A549 (cell line): ENCODE measurements at regions not wholly inside any gene's neighbourhood (a gene's known extent, or its start where the extent isn't known, plus 50 kb on each side); places are given as distances from the start of the nearest gene placed in this dataset.

Source experiments
- ATAC-seq, 2 experiments: fragments of 200-7000 bp in 1 of 2; fragments of >200 bp in 1 of 2; cut with Nextera tagmentation in 1 of 2; cut with Tn5 transposase in 1 of 2; 3 replicates each; pipeline versions ENCODE4 v1.8.0 to v1.9.1; 2018 to 2020; ENCODE audit warnings: mild to moderate bottlenecking in 1 of 2, moderate library complexity in 1 of 2
- CTCF ChIA-PET: fragments of 300-600 bp; sonication (Branson Sonifier 250); formaldehyde crosslinking; extraction: SDS; loops from one replicate; lab custom pipeline; 2021; ENCODE audit warnings: antibody characterized with exemption, inconsistent platforms; lab: Yijun Ruan, JAX
- POLR2A ChIA-PET: fragments of 350-600 bp; formaldehyde crosslinking; extraction: SDS; loops from one replicate; lab custom pipeline; 2021; ENCODE audit warnings: antibody characterized with exemption, inconsistent platforms; lab: Yijun Ruan, JAX
- DNase-seq, 2 experiments: peaks; one replicate each; pipeline versions ENCODE4 v3.0.0 to v3.0.0-alpha.2; 2011 to 2016; ENCODE audit warnings: low read depth in 1 of 2, low spot score in 1 of 2
- FAIRE-seq: peaks from 2 replicates; lab custom pipeline; 2011; peaks lifted over from hg19 to GRCh38; lab: Jason Lieb, UNC
- H3K27ac ChIP-seq, 2 experiments: fragments of >200 bp; sonication (Bioruptor Twin); formaldehyde crosslinking; 3 replicates each; pipeline ENCODE4 v1.5.1; 2016 to 2017
- H3K4me1 ChIP-seq: fragments of >200 bp; sonication (Bioruptor Twin); formaldehyde crosslinking; 3 replicates; pipeline ENCODE4 v1.6.1; 2016
- H3K4me2 ChIP-seq: fragments of >200 bp; sonication (Bioruptor Twin); formaldehyde crosslinking; 3 replicates; pipeline ENCODE4 v1.6.1; 2016
- H3K4me3 ChIP-seq: fragments of >200 bp; sonication (Bioruptor Twin); formaldehyde crosslinking; 3 replicates; pipeline ENCODE4 v1.5.1; 2016
- H3K9me3 ChIP-seq: fragments of >200 bp; sonication (Bioruptor Twin); formaldehyde crosslinking; 3 replicates; pipeline ENCODE4 v1.6.1; 2016
- BCL3 ChIP-seq: fragments of >200 bp; sonication (Bioruptor Twin); formaldehyde crosslinking; IDR thresholded peaks from 3 replicates; pipeline ENCODE4 v1.6.1; 2016
- BHLHE40 ChIP-seq: IDR thresholded peaks from 2 replicates; pipeline ENCODE4 v1.6.1; 2012; ENCODE audit warnings: low read depth, low read length, inconsistent platforms
- CBX2 ChIP-seq: fragments of 200-600 bp; sonication (generic); IDR thresholded peaks from 2 replicates; pipeline ENCODE4 v1.6.1; 2016; ENCODE audit warnings: low read depth, mild to moderate bottlenecking, borderline replicate concordance
- EHMT2 ChIP-seq: fragments of 200-600 bp; sonication (generic); IDR thresholded peaks from 2 replicates; pipeline ENCODE4 v1.6.1; 2016; ENCODE audit warnings: antibody characterized with exemption, low read depth, mild to moderate bottlenecking, moderate library complexity
- FOXS1 ChIP-seq: fragments of 250-450 bp; sonication (Bioruptor Pico); IDR thresholded peaks from 2 replicates; pipeline ENCODE4 v1.5.0; 2020; ENCODE audit warnings: mild to moderate bottlenecking, moderate library complexity
- HEYL ChIP-seq: fragments of 250-450 bp; sonication (Bioruptor Pico); IDR thresholded peaks from 2 replicates; pipeline ENCODE4 v1.8.0; 2021; ENCODE audit warnings: mild to moderate bottlenecking, moderate library complexity
- HOXA7 ChIP-seq: fragments of 250-450 bp; sonication (Bioruptor Pico); IDR thresholded peaks from 2 replicates; pipeline ENCODE4 v1.5.0; 2020; ENCODE audit warnings: mild to moderate bottlenecking, moderate library complexity
- JUNB ChIP-seq: fragments of >200 bp; sonication (Bioruptor Twin); formaldehyde crosslinking; IDR thresholded peaks from 2 replicates; pipeline ENCODE4 v1.6.1; 2016
- NPAS2 ChIP-seq: fragments of 250-450 bp; sonication (Bioruptor Pico); IDR thresholded peaks from 2 replicates; pipeline ENCODE4 v1.8.0; 2022; ENCODE audit warnings: mild to moderate bottlenecking, moderate library complexity, borderline replicate concordance
- PBX3 ChIP-seq: IDR thresholded peaks from 2 replicates; pipeline ENCODE4 v1.6.1; 2012
- POLR2AphosphoS2 ChIP-seq: conservative IDR thresholded peaks from 2 replicates; pipeline ENCODE4 v1.6.1; 2012; ENCODE audit warnings: low read length, improper control_type of control experiment, inconsistent platforms
- RAD21 ChIP-seq, 2 experiments: fragments of >200 bp in 1 of 2; sonication (Bioruptor Twin) in 1 of 2; formaldehyde crosslinking in 1 of 2; IDR thresholded peaks in 1 of 2; conservative IDR thresholded peaks in 1 of 2; 2 replicates in 1 of 2; 3 replicates in 1 of 2; pipeline ENCODE4 v1.6.1; 2012 to 2018; ENCODE audit warnings: inconsistent platforms in 1 of 2
- RCOR1 ChIP-seq: fragments of 150-350 bp; IDR thresholded peaks from 2 replicates; pipeline ENCODE4 v1.6.1; 2014; ENCODE audit warnings: antibody characterized with exemption, low read length, low read depth
- RFX5 ChIP-seq: fragments of 450-650 bp; IDR thresholded peaks from 2 replicates; pipeline ENCODE4 v1.7.1; 2014; ENCODE audit warnings: antibody characterized with exemption, mild to moderate bottlenecking, moderate library complexity
- ZFP36 ChIP-seq: fragments of 450-650 bp; IDR thresholded peaks from 2 replicates; pipeline ENCODE4 v1.6.1; 2014; ENCODE audit warnings: borderline replicate concordance; ENCODE audit not compliant: partially characterized antibody
- WGBS: methylation state at CpG from one replicate; pipeline ENCODE4 v1.1.6; 2017; ENCODE audit errors: missing lambda C conversion rate; 5-methylcytosine and 5-hydroxymethylcytosine counted together
- TF ChIP-seq, protein P1 (sequence below): IDR thresholded peaks from 2 replicates; pipeline ENCODE4 v1.6.1; 2012

GRCh38 chr13:44132710-44133109, 240.9 kb upstream of the SERP2 start:
- ATAC-seq: no peak
- H3K9me3 ChIP-seq: no peaks in the 10 kb centered on the region
- no peak for DNase-seq
- 64% methylated on average over 6 of the region's 6 CpGs for WGBS
- no peak for FAIRE-seq
- H3K4me2 ChIP-seq: no peak overlapping the region
- H3K4me3 ChIP-seq: no peak overlapping the region
- peaks cover 9% of the 10 kb centered on the region; the same call in 1 of the 3 replicates for H3K4me1 ChIP-seq
- peak overlapping the region in 1 of 2 experiments; percentile 19; a peak in 1 of 6 replicates for H3K27ac ChIP-seq
- POLR2A ChIA-PET: no interaction called here
- TF ChIP-seq JUNB (no peak), BHLHE40 (no peak), PBX3 (no peak), ZFP36 (no peak), RFX5 (no peak)
- CTCF ChIA-PET: no interaction called here

DNA sequence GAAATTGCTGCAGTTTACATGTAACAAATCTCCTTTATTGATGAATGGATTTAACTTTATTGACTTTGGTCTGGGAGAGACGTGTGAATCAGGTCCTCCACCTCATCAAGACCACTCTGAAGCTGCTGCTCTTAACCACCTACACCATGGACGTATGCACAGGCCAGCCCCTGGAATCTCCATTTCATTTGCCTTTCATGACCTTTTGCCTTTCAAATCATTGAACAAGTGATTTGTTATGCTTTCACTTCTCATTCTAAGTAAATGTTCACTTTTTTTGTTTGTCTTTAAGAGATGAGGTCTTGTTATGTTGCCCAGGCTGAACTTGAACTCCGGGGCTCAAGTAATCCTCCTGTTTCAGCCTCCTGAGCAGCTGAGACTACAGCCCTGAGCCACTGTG, 240.0 kb upstream of the SERP2 start:
- H3K27ac ChIP-seq: no peak overlapping the region
- CTCF ChIA-PET: no interaction called here
- H3K9me3 ChIP-seq: no peaks in the 10 kb centered on the region
- peaks cover 9% of the 10 kb centered on the region; the same call in 1 of the 3 replicates for H3K4me1 ChIP-seq
- FAIRE-seq: no peak
- 92% methylated on average over 3 of the region's 3 CpGs for WGBS
- no peak for ATAC-seq
- no peak overlapping the region for H3K4me3 ChIP-seq
- no peak for TF ChIP-seq POLR2AphosphoS2
- TF ChIP-seq FOXS1 (CRISPR knock-in tag): no peak
- no peak for TF ChIP-seq RAD21 (conservative IDR thresholded peaks at IDR 0.05 in 1 of 2, IDR thresholded peaks at IDR 0.05 in 1 of 2)
- no peak for TF ChIP-seq HOXA7 (CRISPR knock-in tag)
- TF ChIP-seq RFX5: no peak
- POLR2A ChIA-PET: no interaction called here
- no peak for DNase-seq
- no peak overlapping the region for H3K4me2 ChIP-seq

- ATAC-seq: no peak
- Histone ChIP-seq H3K27ac (no peak overlapping the region), H3K9me3 (no peaks in the 10 kb centered on the region), H3K4me1 (peaks cover 9% of the 10 kb centered on the region; the same call in 1 of the 3 replicates), H3K4me3 (no peak overlapping the region), H3K4me2 (no peak overlapping the region)
- 54% methylated on average over 1 of the region's 1 CpG for WGBS
- TF ChIP-seq CBX2: no peak
- TF ChIP-seq, protein P1, sequence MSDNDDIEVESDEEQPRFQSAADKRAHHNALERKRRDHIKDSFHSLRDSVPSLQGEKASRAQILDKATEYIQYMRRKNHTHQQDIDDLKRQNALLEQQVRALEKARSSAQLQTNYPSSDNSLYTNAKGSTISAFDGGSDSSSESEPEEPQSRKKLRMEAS: no peak
- no peak for DNase-seq
- CTCF ChIA-PET: no interaction called here
- no peak for FAIRE-seq
- POLR2A ChIA-PET: no interaction called here
Observed at GRCh38 chr13:44135566-44135965, 238.1 kb upstream of the SERP2 start.

DNA sequence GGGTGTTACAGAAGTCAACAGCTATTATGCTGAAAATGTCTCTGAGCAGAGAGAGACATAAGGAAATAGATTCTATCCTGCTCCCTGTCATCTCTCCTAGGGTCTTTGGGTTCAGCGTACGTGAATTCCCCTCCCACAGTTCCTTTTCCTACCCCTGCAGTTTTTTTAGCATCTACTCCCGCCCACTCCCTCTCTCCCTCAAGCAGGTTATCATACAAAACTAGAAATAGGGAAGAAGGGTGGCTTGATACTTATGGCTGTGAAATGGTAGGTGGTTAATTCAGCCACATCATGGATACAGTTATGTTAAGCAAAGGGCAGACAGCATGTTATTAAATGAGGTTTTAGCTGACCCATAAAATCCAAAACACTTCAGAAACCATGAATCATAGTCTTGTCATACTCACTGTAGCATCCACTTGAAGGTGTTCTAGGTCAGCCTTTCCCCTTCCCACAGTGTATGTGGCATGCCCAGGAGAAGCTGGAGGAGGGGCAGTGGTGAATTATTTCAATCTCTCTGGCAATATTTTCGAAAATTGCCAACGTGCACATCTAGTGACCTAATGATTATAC, 236.8 kb upstream of the SERP2 start:
- Histone ChIP-seq H3K4me1 (peaks cover 17% of the 10 kb centered on the region; the same call in 2 of the 3 replicates), H3K27ac (0 out of 6 replicates have a peak overlapping the region, but pooled peaks of 1 of the 2 experiments have one; percentile 1), H3K4me2 (no peak overlapping the region), H3K9me3 (no peaks in the 10 kb centered on the region), H3K4me3 (no peak overlapping the region)
- ATAC-seq (no peak), DNase-seq (no peak), FAIRE-seq (no peak)
- TF ChIP-seq NPAS2 (no peak), HEYL (CRISPR knock-in tag) (no peak), EHMT2 (no peak), BHLHE40 (no peak), PBX3 (no peak), RCOR1 (no peak), POLR2AphosphoS2 (no peak), BCL3 (no peak), ZFP36 (no peak), RFX5 (no peak)
- TF ChIP-seq, protein P1: no peak
- CTCF ChIA-PET: interaction anchor here (0.6 to 1.5 kb wide), 2 partner anchors 11 to 101 kb away, joined by 3 to 4 read pairs; no protein-coding TSS in a partner anchor
- POLR2A ChIA-PET: no interaction called here
- WGBS: 59% methylated on average over 5 of the region's 5 CpGs
